Thyroid gland (tissue), 4 donors: ENCODE measurements at regions not wholly inside any gene's neighbourhood (a gene's known extent, or its start where the extent isn't known, plus 50 kb on each side); places are given as distances from the start of the nearest gene placed in this dataset.

Experiments used
- POLR2A ChIP-seq, 2 donors: fragments of 450-650 bp; IDR thresholded peaks; one replicate each; pipeline ENCODE4 v1.6.1; 2017; ENCODE audit warnings: antibody characterized with exemption in 2 of 2, mild to moderate bottlenecking in 2 of 2, moderate library complexity in 1 of 2
- TF ChIP-seq, protein P1 (sequence below), 6 experiments: fragments of 200-600 bp in 3 of 6; fragments of 450-650 bp in 3 of 6; sonication (generic) in 3 of 6; IDR thresholded peaks; one replicate each; pipeline ENCODE4 v1.5.1; 2016 to 2019; ENCODE audit warnings: antibody characterized with exemption in 6 of 6, mild to moderate bottlenecking in 2 of 6, inconsistent platforms in 1 of 6, moderate library complexity in 1 of 6

- TF ChIP-seq, protein P1, sequence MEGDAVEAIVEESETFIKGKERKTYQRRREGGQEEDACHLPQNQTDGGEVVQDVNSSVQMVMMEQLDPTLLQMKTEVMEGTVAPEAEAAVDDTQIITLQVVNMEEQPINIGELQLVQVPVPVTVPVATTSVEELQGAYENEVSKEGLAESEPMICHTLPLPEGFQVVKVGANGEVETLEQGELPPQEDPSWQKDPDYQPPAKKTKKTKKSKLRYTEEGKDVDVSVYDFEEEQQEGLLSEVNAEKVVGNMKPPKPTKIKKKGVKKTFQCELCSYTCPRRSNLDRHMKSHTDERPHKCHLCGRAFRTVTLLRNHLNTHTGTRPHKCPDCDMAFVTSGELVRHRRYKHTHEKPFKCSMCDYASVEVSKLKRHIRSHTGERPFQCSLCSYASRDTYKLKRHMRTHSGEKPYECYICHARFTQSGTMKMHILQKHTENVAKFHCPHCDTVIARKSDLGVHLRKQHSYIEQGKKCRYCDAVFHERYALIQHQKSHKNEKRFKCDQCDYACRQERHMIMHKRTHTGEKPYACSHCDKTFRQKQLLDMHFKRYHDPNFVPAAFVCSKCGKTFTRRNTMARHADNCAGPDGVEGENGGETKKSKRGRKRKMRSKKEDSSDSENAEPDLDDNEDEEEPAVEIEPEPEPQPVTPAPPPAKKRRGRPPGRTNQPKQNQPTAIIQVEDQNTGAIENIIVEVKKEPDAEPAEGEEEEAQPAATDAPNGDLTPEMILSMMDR (IDR thresholded peaks at IDR 0.05), result no peak
- no peak for TF ChIP-seq POLR2A (IDR thresholded peaks at IDR 0.05)
Measured at GRCh38 chr2:23114299-23114698, 270.7 kb upstream of the KLHL29 start.
